Endodermal cell (in vitro differentiated cells): ENCODE measurements at regions not wholly inside any gene's neighbourhood (a gene's known extent, or its start where the extent isn't known, plus 50 kb on each side); places are given as distances from the start of the nearest gene placed in this dataset.

Experiments used
- DNase-seq: peaks from one replicate; pipeline ENCODE4 v3.0.0-alpha.2; 2017
- H3K27ac ChIP-seq: 2 replicates; pipeline ENCODE4 v1.5.1; 2013; ENCODE audit warnings: mild to moderate bottlenecking, low read depth, low read length, moderate library complexity
- H3K27me3 ChIP-seq: 2 replicates; pipeline ENCODE4 v1.6.1; 2013; ENCODE audit warnings: mild to moderate bottlenecking, low read length, moderate library complexity; ENCODE audit not compliant: insufficient read depth, control insufficient read depth, poor library complexity, severe bottlenecking
- H3K36me3 ChIP-seq: 2 replicates; pipeline ENCODE4 v1.7.0; 2013; ENCODE audit warnings: mild to moderate bottlenecking, low read length, moderate library complexity; ENCODE audit not compliant: control insufficient read depth, insufficient read depth
- H3K4me1 ChIP-seq: one replicate; pipeline ENCODE4 v1.7.0; 2013; ENCODE audit warnings: low read length; ENCODE audit not compliant: control insufficient read depth, insufficient read depth
- H3K4me3 ChIP-seq: 2 replicates; pipeline ENCODE4 v1.5.1; 2013; ENCODE audit warnings: mild to moderate bottlenecking, low read length, moderate library complexity
- H3K9ac ChIP-seq: 2 replicates; pipeline ENCODE4 v1.6.1; 2013; ENCODE audit warnings: mild to moderate bottlenecking, low read length, moderate library complexity; ENCODE audit not compliant: poor library complexity, severe bottlenecking; ENCODE audit errors: extremely low read depth
- H3K9me3 ChIP-seq: 2 replicates; pipeline ENCODE4 v1.6.1; 2013; ENCODE audit warnings: mild to moderate bottlenecking, low read length, moderate library complexity; ENCODE audit not compliant: control insufficient read depth
- H3K27ac Mint-ChIP-seq: 2 replicates; pipeline ENCODE4 v1.8.0; 2020; ENCODE audit warnings: mixed read lengths
- H3K27me3 Mint-ChIP-seq: 2 replicates; pipeline ENCODE4 v1.8.0; 2021; ENCODE audit warnings: mild to moderate bottlenecking, mixed read lengths; ENCODE audit not compliant: insufficient read depth
- H3K36me3 Mint-ChIP-seq: 2 replicates; pipeline ENCODE4 v1.8.0; 2020; ENCODE audit warnings: low read depth, mixed read lengths
- H3K4me1 Mint-ChIP-seq: 2 replicates; pipeline ENCODE4 v1.8.0; 2020; ENCODE audit warnings: mixed read lengths
- H3K4me3 Mint-ChIP-seq: 2 replicates; pipeline ENCODE4 v1.8.0; 2020; ENCODE audit warnings: mild to moderate bottlenecking, moderate library complexity, mixed read lengths
- H3K9me3 Mint-ChIP-seq: 2 replicates; pipeline ENCODE4 v1.8.0; 2020; ENCODE audit warnings: mild to moderate bottlenecking, mixed read lengths
- WGBS, 2 experiments: methylation state at CpG; one replicate each; pipeline versions ENCODE4 v1.1.5 to v1.1.7; 2013; ENCODE audit warnings: missing lambda C conversion rate in 2 of 2, mixed read lengths in 1 of 2; ENCODE audit not compliant: insufficient coverage in 1 of 2, insufficient read length in 1 of 2; 5-methylcytosine and 5-hydroxymethylcytosine counted together
- TF ChIP-seq, protein P1 (sequence below): fragments of 200-600 bp; sonication (generic); conservative IDR thresholded peaks from 2 replicates; pipeline ENCODE4 v1.5.0; 2021; ENCODE audit warnings: antibody characterized with exemption, mild to moderate bottlenecking

- Mint-ChIP-seq H3K36me3 (peaks cover 7% of the 10 kb centered on the region), H3K27ac (no peak overlapping the region), H3K4me1 (peaks cover 10% of the 10 kb centered on the region), H3K27me3 (no peaks in the 10 kb centered on the region), H3K4me3 (no peak overlapping the region), H3K9me3 (peaks cover 4% of the 10 kb centered on the region)
- H3K4me1 ChIP-seq, result no peaks in the 10 kb centered on the region
- H3K9me3 ChIP-seq, result no peaks in the 10 kb centered on the region
- DNase-seq, result no peak
- no peak overlapping the region for H3K4me3 ChIP-seq
- 91 to 95% methylated on average over 18 to 20 of the region's 20 CpGs for WGBS, 2 experiments
- no peak overlapping the region for H3K9ac ChIP-seq
- H3K27ac ChIP-seq, result no peak overlapping the region
- TF ChIP-seq, protein P1, sequence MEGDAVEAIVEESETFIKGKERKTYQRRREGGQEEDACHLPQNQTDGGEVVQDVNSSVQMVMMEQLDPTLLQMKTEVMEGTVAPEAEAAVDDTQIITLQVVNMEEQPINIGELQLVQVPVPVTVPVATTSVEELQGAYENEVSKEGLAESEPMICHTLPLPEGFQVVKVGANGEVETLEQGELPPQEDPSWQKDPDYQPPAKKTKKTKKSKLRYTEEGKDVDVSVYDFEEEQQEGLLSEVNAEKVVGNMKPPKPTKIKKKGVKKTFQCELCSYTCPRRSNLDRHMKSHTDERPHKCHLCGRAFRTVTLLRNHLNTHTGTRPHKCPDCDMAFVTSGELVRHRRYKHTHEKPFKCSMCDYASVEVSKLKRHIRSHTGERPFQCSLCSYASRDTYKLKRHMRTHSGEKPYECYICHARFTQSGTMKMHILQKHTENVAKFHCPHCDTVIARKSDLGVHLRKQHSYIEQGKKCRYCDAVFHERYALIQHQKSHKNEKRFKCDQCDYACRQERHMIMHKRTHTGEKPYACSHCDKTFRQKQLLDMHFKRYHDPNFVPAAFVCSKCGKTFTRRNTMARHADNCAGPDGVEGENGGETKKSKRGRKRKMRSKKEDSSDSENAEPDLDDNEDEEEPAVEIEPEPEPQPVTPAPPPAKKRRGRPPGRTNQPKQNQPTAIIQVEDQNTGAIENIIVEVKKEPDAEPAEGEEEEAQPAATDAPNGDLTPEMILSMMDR, result no peak
- H3K36me3 ChIP-seq, result no peaks in the 10 kb centered on the region
- H3K27me3 ChIP-seq, result no peaks in the 10 kb centered on the region
Measured at GRCh38 chr12:111150921-111151840, 217.7 kb downstream of the PHETA1 start.

GRCh38 chr12:111150360-111150759, 218.5 kb downstream of the PHETA1 start:
- TF ChIP-seq, protein P1, result no peak
- Mint-ChIP-seq H3K27ac (no peak overlapping the region), H3K36me3 (peaks cover 7% of the 10 kb centered on the region), H3K4me3 (no peak overlapping the region), H3K4me1 (peaks cover 10% of the 10 kb centered on the region), H3K27me3 (no peaks in the 10 kb centered on the region), H3K9me3 (peaks cover 4% of the 10 kb centered on the region)
- H3K27ac ChIP-seq, result no peak overlapping the region
- H3K27me3 ChIP-seq, result no peaks in the 10 kb centered on the region
- H3K9me3 ChIP-seq, result no peaks in the 10 kb centered on the region
- WGBS, 2 experiments, result 91 to 96% methylated on average over 4 to 7 of the region's 7 CpGs
- H3K36me3 ChIP-seq, result no peaks in the 10 kb centered on the region
- no peaks in the 10 kb centered on the region for H3K4me1 ChIP-seq
- no peak overlapping the region for H3K4me3 ChIP-seq
- no peak for DNase-seq
- no peak overlapping the region for H3K9ac ChIP-seq

GRCh38 chr12:111149299-111149698, 219.6 kb downstream of the PHETA1 start:
- Histone ChIP-seq H3K36me3 (no peaks in the 10 kb centered on the region), H3K4me1 (no peaks in the 10 kb centered on the region), H3K9ac (no peak overlapping the region), H3K9me3 (no peaks in the 10 kb centered on the region), H3K4me3 (no peak overlapping the region), H3K27ac (no peak overlapping the region), H3K27me3 (no peaks in the 10 kb centered on the region)
- H3K4me3 Mint-ChIP-seq, result no peak overlapping the region
- H3K27ac Mint-ChIP-seq, result no peak overlapping the region
- TF ChIP-seq, protein P1, result no peak
- H3K9me3 Mint-ChIP-seq, result peaks cover 4% of the 10 kb centered on the region
- H3K36me3 Mint-ChIP-seq, result peaks cover 7% of the 10 kb centered on the region
- 89 to 100% methylated on average over 2 to 4 of the region's 4 CpGs for WGBS, 2 experiments
- H3K4me1 Mint-ChIP-seq, result peaks cover 7% of the 10 kb centered on the region
- H3K27me3 Mint-ChIP-seq, result no peaks in the 10 kb centered on the region
- DNase-seq, result no peak
